ENCODE measurements at regions not wholly inside any gene's neighbourhood (a gene's known extent, or its start where the extent isn't known, plus 50 kb on each side); places are given as distances from the start of the nearest gene placed in this dataset.

- TF ChIP-seq CTCF (IDR thresholded peaks at IDR 0.05; ENCODE audit: unreplicated experiment), result no peak
- H3K36me3 Mint-ChIP-seq (ENCODE audit: insufficient read depth), result no peaks in the 10 kb centered on the region
Measured at GRCh38 chrX:122440832-122441231, 743.2 kb upstream of the GRIA3 start.

DNA sequence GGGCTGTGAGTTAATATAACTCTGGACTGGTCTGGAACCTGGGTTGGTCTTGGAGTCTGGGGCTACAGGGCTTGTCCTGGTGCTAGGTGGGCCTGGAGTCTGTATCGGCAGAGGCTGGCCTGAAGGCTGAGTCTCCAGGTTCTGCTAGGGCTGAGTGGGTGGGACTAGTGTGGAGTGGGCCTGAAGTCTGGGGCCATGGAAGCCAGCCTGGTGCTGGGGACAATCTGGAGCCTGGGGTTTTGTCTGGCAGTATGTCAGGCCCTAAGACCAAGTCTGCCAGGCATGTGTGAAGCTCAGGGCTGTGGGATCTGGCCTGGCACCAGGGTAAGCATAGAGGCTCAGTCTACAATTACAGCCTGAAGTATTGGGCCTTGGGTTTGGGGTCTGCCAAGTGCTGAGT is 742.6 kb upstream of the GRIA3 start:
- H3K36me3 Mint-ChIP-seq (ENCODE audit: insufficient read depth), result no peaks in the 10 kb centered on the region
- H3K9me3 Mint-ChIP-seq (ENCODE audit: low read depth), result peaks cover 28% of the 10 kb centered on the region
- H3K4me1 Mint-ChIP-seq (ENCODE audit: low read depth), result no peaks in the 10 kb centered on the region
- no peak overlapping the region for H3K27ac Mint-ChIP-seq
- no peak overlapping the region for H3K4me3 Mint-ChIP-seq (ENCODE audit: low read depth)
- TF ChIP-seq CTCF (IDR thresholded peaks at IDR 0.05; ENCODE audit: unreplicated experiment), result no peak
- H3K27me3 Mint-ChIP-seq, result no peaks in the 10 kb centered on the region
- no peak for DNase-seq (ENCODE audit: low spot score, unreplicated experiment)

More at GRCh38 chrX:122440832-122441231, 743.2 kb upstream of the GRIA3 start:
- no peak overlapping the region for H3K4me3 Mint-ChIP-seq (ENCODE audit: low read depth)
- H3K27me3 Mint-ChIP-seq, result no peaks in the 10 kb centered on the region
- no peak overlapping the region for H3K27ac Mint-ChIP-seq
- DNase-seq (ENCODE audit: low spot score, unreplicated experiment), result no peak
- H3K9me3 Mint-ChIP-seq (ENCODE audit: low read depth), result peaks cover 34% of the 10 kb centered on the region
- H3K4me1 Mint-ChIP-seq (ENCODE audit: low read depth), result no peaks in the 10 kb centered on the region

DNA sequence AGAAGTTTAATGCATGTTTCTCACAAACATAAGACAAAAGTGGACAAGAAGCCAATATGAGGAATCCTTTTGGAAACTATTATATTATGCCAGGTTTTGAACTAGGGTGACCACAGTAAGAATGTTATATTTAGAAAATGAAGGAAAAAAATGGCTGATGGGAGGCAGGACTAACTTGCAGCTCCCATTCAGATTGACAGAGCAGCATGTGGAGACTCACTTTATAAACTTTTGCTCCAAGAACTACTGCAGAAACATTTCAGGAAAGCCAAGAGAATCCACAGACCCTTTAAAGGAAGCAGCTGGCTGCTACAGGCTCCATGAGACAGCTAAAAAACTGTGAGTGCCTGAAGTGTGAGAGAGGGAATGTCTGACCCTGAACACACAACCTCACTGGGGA is 738.6 kb upstream of the GRIA3 start:
- TF ChIP-seq CTCF (IDR thresholded peaks at IDR 0.05; ENCODE audit: unreplicated experiment), result no peak
- Mint-ChIP-seq H3K9me3 (ENCODE audit: low read depth) (peaks cover 26% of the 10 kb centered on the region), H3K27ac (no peak overlapping the region), H3K4me1 (ENCODE audit: low read depth) (no peaks in the 10 kb centered on the region), H3K27me3 (no peaks in the 10 kb centered on the region), H3K4me3 (ENCODE audit: low read depth) (no peak overlapping the region), H3K36me3 (ENCODE audit: insufficient read depth) (peaks cover 1% of the 10 kb centered on the region)
- no peak for DNase-seq (ENCODE audit: low spot score, unreplicated experiment)

- no peaks in the 10 kb centered on the region for H3K4me1 Mint-ChIP-seq (ENCODE audit: low read depth)
- no peak overlapping the region for H3K27ac Mint-ChIP-seq
- peaks cover 20% of the 10 kb centered on the region for H3K9me3 Mint-ChIP-seq (ENCODE audit: low read depth)
- no peak overlapping the region for H3K4me3 Mint-ChIP-seq (ENCODE audit: low read depth)
- DNase-seq (ENCODE audit: low spot score, unreplicated experiment), result no peak
- no peak for TF ChIP-seq CTCF (IDR thresholded peaks at IDR 0.05; ENCODE audit: unreplicated experiment)
- no peaks in the 10 kb centered on the region for H3K27me3 Mint-ChIP-seq
- no peaks in the 10 kb centered on the region for H3K36me3 Mint-ChIP-seq (ENCODE audit: insufficient read depth)
Measured at GRCh38 chrX:122464341-122464740, 719.7 kb upstream of the GRIA3 start.

DNA sequence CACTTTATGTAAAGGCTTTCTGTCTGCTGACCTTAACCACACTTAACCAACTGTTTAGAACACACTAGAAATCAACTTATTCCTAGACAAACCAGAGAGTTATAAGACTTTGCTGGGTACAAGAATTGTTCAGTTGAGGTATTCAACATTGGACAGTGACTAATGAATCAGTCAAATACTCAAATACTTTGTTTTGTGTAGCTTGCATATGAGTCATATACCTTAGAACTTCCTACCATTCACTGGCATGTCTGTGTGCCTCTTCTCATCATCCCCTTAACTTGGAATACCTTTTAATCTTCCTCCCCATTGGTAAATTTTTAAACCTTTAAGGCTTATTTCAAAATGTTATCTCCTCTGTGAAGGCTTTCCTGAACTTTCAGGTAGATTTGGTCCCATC is 708.8 kb upstream of the GRIA3 start:
- Mint-ChIP-seq H3K27ac (no peak overlapping the region), H3K9me3 (ENCODE audit: low read depth) (peaks cover 21% of the 10 kb centered on the region), H3K4me1 (ENCODE audit: low read depth) (peaks cover 10% of the 10 kb centered on the region), H3K36me3 (ENCODE audit: insufficient read depth) (peaks cover 2% of the 10 kb centered on the region), H3K4me3 (ENCODE audit: low read depth) (no peak overlapping the region), H3K27me3 (no peaks in the 10 kb centered on the region)
- DNase-seq (ENCODE audit: low spot score, unreplicated experiment), result no peak
- no peak for TF ChIP-seq CTCF (IDR thresholded peaks at IDR 0.05; ENCODE audit: unreplicated experiment)

All from progenitor cell of endocrine pancreas (in vitro differentiated cells).